Activated naive CD4-positive, alpha-beta T cell treated with anti-CD3 and anti-CD28 coated beads, Interleukin-2, amount 50 U/mL, for 24 hours (primary cell): ENCODE measurements at regions not wholly inside any gene's neighbourhood (a gene's known extent, or its start where the extent isn't known, plus 50 kb on each side); places are given as distances from the start of the nearest gene placed in this dataset.
"Not testable (repeated sequence)": the region's sequence is repeated elsewhere in the genome, so short reads cannot be mapped to it uniquely, and the experiment has no call there.

Experiments used
- H3K27ac Mint-ChIP-seq: one replicate; pipeline ENCODE4 v1.8.0; 2021; ENCODE audit warnings: mild to moderate bottlenecking, mixed read lengths
- H3K27me3 Mint-ChIP-seq: one replicate; pipeline ENCODE4 v1.8.0; 2021; ENCODE audit warnings: mixed read lengths
- H3K36me3 Mint-ChIP-seq: one replicate; pipeline ENCODE4 v1.8.0; 2021; ENCODE audit warnings: mixed read lengths
- H3K4me1 Mint-ChIP-seq: one replicate; pipeline ENCODE4 v1.8.0; 2021; ENCODE audit warnings: mixed read lengths
- H3K4me3 Mint-ChIP-seq: one replicate; pipeline ENCODE4 v1.8.0; 2021; ENCODE audit warnings: mild to moderate bottlenecking, mixed read lengths
- H3K9me3 Mint-ChIP-seq: one replicate; pipeline ENCODE4 v1.8.0; 2021; ENCODE audit warnings: mixed read lengths

DNA sequence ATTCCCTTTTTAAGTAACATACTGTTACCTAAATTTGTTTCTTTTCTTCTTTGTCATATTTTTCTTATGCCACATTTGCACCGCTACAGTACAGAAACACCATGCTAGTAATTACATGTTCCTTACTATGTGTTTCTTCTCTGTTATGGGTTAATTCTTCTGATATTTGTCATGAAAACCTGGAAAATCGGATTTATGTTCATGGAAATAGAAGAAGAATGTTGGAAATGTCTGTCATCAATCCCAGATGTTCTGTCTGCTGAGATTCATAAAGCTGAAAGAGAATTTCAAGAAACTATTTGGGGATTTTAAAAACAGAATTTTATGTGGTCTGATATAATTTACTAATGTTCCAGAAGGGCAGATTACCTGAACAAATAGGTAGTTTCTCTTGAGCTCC, 305.2 kb upstream of the NREP start:
- H3K27ac Mint-ChIP-seq = no peak overlapping the region
- H3K27me3 Mint-ChIP-seq = peaks cover 4% of the 10 kb centered on the region
- H3K9me3 Mint-ChIP-seq = no peaks in the 10 kb centered on the region
- no peaks in the 10 kb centered on the region for H3K36me3 Mint-ChIP-seq
- no peaks in the 10 kb centered on the region for H3K4me1 Mint-ChIP-seq
- H3K4me3 Mint-ChIP-seq = no peak overlapping the region

DNA sequence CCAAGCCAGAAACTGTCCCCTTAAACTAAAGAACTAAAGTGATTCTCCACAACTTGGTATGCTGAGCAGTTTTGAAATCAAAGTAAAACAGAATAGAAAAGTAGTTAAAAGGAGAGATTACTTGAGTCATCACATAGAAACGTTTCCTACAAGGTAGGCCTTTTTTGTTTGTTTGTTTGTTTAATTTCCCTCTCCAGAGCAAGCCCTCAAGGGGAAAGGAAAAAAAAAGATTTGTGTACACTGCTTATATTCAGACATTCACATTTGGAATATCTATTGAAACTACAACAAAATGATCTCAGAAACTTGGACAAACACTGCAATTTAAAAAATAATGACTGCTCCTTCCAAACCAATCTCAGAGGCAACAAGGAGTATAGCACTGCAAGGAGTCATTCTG, 304.7 kb upstream of the NREP start:
- Mint-ChIP-seq H3K9me3 (no peaks in the 10 kb centered on the region), H3K27ac (no peak overlapping the region), H3K4me1 (no peaks in the 10 kb centered on the region), H3K27me3 (peaks cover 3% of the 10 kb centered on the region), H3K36me3 (no peaks in the 10 kb centered on the region), H3K4me3 (no peak overlapping the region)

- H3K4me3 Mint-ChIP-seq = no peak overlapping the region
- H3K4me1 Mint-ChIP-seq = no peaks in the 10 kb centered on the region
- peaks cover 5% of the 10 kb centered on the region for H3K27me3 Mint-ChIP-seq
- H3K36me3 Mint-ChIP-seq = no peaks in the 10 kb centered on the region
- H3K27ac Mint-ChIP-seq = no peak overlapping the region
- H3K9me3 Mint-ChIP-seq = peaks cover 5% of the 10 kb centered on the region
Measured at GRCh38 chr5:112059579-112060135, 302.7 kb upstream of the NREP start.

DNA sequence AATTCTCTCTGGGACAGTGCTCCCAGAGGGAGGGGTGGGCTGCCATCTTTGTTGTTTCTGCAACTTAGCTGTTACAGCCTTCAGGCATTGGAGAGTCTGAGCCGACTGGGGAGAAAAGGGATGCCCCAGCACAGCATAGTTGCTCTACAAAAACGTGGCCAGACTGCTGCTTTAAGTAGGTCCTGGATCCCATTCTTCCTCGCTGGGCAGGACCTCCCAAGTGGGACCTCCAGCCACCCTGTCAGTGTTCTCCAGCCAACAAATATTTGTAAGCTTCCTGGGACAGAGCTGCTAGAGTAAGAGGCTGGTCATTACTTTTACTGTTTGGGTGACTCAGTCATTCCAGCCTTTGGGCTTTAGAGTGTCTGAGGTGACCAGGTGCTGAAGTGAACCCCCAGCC, 292.7 kb upstream of the NREP start:
- no peaks in the 10 kb centered on the region for H3K4me1 Mint-ChIP-seq
- no peak overlapping the region for H3K4me3 Mint-ChIP-seq
- H3K36me3 Mint-ChIP-seq = no peaks in the 10 kb centered on the region
- peaks cover 7% of the 10 kb centered on the region for H3K9me3 Mint-ChIP-seq
- peaks cover 6% of the 10 kb centered on the region for H3K27me3 Mint-ChIP-seq
- no peak overlapping the region for H3K27ac Mint-ChIP-seq

DNA sequence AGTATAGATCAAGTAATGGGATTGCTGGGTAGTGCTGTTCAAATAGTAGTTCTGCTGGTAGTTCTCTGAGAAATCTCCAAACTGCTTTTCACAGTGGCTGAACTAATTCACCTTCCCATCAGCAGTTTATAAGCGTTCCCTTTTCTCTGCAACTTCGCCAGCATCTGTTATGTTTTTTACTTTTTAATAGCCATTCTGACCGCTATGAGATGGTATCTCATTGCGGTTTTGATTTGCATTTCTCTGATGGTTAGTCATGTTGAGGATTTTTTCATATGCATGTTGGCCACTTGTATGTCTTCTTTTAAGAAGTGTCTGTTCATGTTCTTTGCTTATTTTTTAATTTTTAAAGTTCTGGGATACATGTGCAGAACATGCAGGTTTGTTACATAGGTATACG, 279.2 kb upstream of the NREP start:
- peaks cover 3% of the 10 kb centered on the region for H3K36me3 Mint-ChIP-seq
- H3K9me3 Mint-ChIP-seq = no peaks in the 10 kb centered on the region
- no peak overlapping the region for H3K27ac Mint-ChIP-seq
- peaks cover 2% of the 10 kb centered on the region for H3K27me3 Mint-ChIP-seq
- H3K4me1 Mint-ChIP-seq = no peaks in the 10 kb centered on the region
- H3K4me3 Mint-ChIP-seq = no peak overlapping the region

DNA sequence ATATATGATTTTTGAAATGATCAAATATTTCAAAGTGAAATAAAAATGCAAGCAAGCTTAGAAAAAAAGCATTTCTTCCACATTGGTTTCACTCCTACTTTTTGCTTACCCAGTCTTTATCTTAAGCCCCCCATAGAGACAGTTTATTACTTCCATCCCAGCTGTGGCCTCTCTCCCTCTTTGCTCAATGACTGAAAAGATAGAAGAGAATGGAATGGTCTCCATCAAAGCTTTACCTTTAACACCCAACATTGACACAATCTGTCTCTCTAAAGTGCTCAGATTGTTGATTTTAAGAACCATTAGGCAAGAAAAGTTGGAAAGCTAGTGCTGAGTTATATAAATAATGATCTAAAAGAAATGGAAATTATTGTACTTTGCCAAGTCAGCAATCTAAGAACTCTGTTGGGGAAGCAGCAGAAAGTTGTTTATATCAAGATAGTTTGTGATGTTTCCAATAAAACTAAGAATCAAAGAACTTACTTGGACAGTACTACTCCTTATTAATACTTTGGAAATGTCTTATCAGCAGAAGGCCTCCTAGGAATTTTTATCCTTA, 277.5 kb upstream of the NREP start:
- peaks cover 2% of the 10 kb centered on the region for H3K27me3 Mint-ChIP-seq
- H3K4me3 Mint-ChIP-seq = no peak overlapping the region
- no peaks in the 10 kb centered on the region for H3K4me1 Mint-ChIP-seq
- no peaks in the 10 kb centered on the region for H3K9me3 Mint-ChIP-seq
- H3K36me3 Mint-ChIP-seq = peaks cover 3% of the 10 kb centered on the region
- no peak overlapping the region for H3K27ac Mint-ChIP-seq

DNA sequence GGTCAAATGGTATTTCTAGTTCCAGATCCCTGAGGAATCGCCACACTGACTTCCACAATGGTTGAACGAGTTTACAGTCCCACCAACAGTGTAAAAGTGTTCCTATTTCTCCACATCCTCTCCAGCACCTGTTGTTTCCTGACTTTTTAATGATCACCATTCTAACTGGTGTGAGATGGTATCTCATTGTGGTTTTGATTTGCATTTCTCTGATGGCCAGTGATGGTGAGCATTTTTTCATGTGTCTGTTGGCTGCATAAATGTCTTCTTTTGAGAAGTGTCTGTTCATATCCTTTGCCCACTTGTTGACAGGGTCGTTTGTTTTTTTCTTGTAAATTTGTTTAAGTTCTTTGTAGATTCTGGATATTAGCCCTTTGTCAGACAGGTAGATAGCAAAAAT, 269.9 kb upstream of the NREP start:
- H3K27me3 Mint-ChIP-seq, H3K36me3 Mint-ChIP-seq, H3K4me3 Mint-ChIP-seq, H3K4me1 Mint-ChIP-seq, H3K9me3 Mint-ChIP-seq, H3K27ac Mint-ChIP-seq: not testable (repeated sequence)

DNA sequence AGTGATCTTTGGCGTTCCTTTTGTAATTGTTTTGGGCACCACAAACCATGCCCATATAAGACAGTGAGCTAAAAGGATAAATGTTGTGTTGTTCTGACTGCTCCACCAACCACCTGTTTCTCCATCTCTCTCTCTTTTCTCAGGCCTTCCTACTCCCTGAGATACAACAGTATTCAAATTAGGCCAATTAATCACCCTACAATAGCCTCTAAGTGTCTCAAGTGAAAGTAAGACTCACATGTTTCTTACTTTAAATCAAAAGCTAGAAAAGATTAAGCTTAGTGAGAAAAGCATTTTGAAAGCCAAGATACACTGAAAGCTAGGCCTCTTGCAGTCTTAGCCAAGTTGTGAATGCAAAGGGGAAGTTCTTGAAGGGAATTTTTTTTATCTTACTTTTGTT, 268.8 kb upstream of the NREP start:
- Mint-ChIP-seq H3K4me1 (no peaks in the 10 kb centered on the region), H3K4me3 (no peak overlapping the region), H3K36me3 (no peaks in the 10 kb centered on the region), H3K9me3 (no peaks in the 10 kb centered on the region), H3K27me3 (no peaks in the 10 kb centered on the region), H3K27ac (no peak overlapping the region)

- no peak overlapping the region for H3K27ac Mint-ChIP-seq
- H3K27me3 Mint-ChIP-seq = no peaks in the 10 kb centered on the region
- no peaks in the 10 kb centered on the region for H3K4me1 Mint-ChIP-seq
Measured at GRCh38 chr5:112024769-112025168, 267.8 kb upstream of the NREP start.

GRCh38 chr5:112024221-112024620, 267.2 kb upstream of the NREP start:
- Mint-ChIP-seq H3K27ac (no peak overlapping the region), H3K36me3 (no peaks in the 10 kb centered on the region), H3K4me3 (no peak overlapping the region), H3K27me3 (no peaks in the 10 kb centered on the region), H3K4me1 (no peaks in the 10 kb centered on the region), H3K9me3 (no peaks in the 10 kb centered on the region)

More at GRCh38 chr5:112024769-112025168, 267.8 kb upstream of the NREP start:
- Mint-ChIP-seq H3K36me3 (no peaks in the 10 kb centered on the region), H3K4me3 (no peak overlapping the region), H3K9me3 (no peaks in the 10 kb centered on the region)

- H3K9me3 Mint-ChIP-seq = no peaks in the 10 kb centered on the region
- H3K4me3 Mint-ChIP-seq = no peak overlapping the region
Measured at GRCh38 chr5:112023766-112024165, 266.8 kb upstream of the NREP start.

GRCh38 chr5:112018846-112019245, 261.9 kb upstream of the NREP start:
- no peaks in the 10 kb centered on the region for H3K36me3 Mint-ChIP-seq
- no peaks in the 10 kb centered on the region for H3K27me3 Mint-ChIP-seq
- no peak overlapping the region for H3K27ac Mint-ChIP-seq
- H3K9me3 Mint-ChIP-seq = no peaks in the 10 kb centered on the region
- no peak overlapping the region for H3K4me3 Mint-ChIP-seq
- H3K4me1 Mint-ChIP-seq = no peaks in the 10 kb centered on the region

More at GRCh38 chr5:112023766-112024165, 266.8 kb upstream of the NREP start:
- Mint-ChIP-seq H3K27me3 (no peaks in the 10 kb centered on the region), H3K27ac (no peak overlapping the region), H3K4me1 (no peaks in the 10 kb centered on the region), H3K36me3 (no peaks in the 10 kb centered on the region)

DNA sequence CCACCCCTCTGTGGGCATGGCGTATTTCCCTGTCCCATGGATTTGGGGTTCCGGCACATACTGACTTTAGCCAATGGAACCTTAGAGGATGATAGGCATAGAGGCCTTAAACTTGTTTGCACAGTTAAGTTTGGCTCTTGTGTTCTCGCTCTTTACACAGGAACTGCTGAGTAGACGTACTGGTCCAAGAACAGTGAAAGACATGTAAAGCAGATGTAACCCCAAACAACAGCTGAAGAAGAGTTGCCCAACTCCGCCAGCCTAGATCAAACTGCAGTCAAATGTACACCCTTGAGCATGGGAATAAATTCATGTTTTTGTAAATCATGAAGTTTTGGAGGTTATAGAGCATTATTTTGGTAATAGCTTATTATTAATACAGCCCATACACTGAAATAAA, 260.0 kb upstream of the NREP start:
- no peaks in the 10 kb centered on the region for H3K9me3 Mint-ChIP-seq
- H3K27ac Mint-ChIP-seq = no peak overlapping the region
- H3K4me1 Mint-ChIP-seq = no peaks in the 10 kb centered on the region
- no peaks in the 10 kb centered on the region for H3K36me3 Mint-ChIP-seq
- H3K27me3 Mint-ChIP-seq = no peaks in the 10 kb centered on the region
- no peak overlapping the region for H3K4me3 Mint-ChIP-seq

DNA sequence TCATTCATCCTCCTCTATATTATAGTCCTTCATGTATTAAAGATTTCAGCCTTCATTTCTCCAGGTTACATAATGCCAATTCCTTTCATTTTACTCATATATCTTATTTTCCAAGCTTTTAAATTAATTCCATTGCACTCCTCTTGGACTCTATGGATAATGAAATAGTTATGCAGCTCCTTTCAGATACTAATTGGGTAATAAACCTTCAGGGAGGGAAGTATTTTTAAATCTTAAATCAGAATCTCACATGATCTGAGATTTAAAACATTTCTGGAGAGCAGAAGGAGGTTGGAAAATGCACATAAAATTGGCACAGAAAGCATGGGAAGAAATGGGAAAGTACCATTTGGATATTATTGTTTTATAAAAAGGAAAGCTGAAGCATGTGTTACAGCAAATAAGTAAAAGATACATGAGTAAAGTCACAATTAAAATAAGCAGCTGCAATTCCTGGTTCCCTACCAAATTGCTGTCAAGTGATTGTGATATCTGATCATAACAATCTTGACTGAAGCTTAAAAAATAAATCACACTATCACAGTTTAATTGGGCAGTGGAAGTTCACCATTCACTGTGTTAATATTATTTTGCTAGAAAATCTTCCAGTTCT, 257.9 kb upstream of the NREP start:
- no peak overlapping the region for H3K4me3 Mint-ChIP-seq
- no peak overlapping the region for H3K27ac Mint-ChIP-seq
- H3K4me1 Mint-ChIP-seq = no peaks in the 10 kb centered on the region
- no peaks in the 10 kb centered on the region for H3K27me3 Mint-ChIP-seq
- no peaks in the 10 kb centered on the region for H3K36me3 Mint-ChIP-seq
- H3K9me3 Mint-ChIP-seq = no peaks in the 10 kb centered on the region

DNA sequence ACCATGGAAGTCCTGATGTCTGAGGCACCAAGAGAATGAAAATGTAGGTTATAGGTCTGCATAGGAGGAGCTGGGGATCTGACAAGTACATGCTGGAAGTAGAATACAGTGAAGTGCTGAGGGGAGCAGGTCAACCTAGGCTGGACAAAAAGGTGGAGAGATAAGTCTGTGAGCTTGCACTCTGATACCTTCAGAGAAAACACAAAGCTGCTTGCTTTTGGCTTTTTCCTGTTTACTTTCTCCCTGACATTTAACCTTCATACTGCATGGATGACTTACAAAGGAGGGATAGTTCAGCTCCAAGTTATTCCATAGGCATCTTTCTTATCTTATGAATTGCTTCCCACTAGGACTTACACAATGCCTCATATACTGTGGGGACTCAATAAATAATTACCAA, 256.7 kb upstream of the NREP start:
- H3K27me3 Mint-ChIP-seq = peaks cover 1% of the 10 kb centered on the region
- H3K27ac Mint-ChIP-seq = no peak overlapping the region
- no peak overlapping the region for H3K4me3 Mint-ChIP-seq
- no peaks in the 10 kb centered on the region for H3K36me3 Mint-ChIP-seq
- no peaks in the 10 kb centered on the region for H3K4me1 Mint-ChIP-seq
- no peaks in the 10 kb centered on the region for H3K9me3 Mint-ChIP-seq

DNA sequence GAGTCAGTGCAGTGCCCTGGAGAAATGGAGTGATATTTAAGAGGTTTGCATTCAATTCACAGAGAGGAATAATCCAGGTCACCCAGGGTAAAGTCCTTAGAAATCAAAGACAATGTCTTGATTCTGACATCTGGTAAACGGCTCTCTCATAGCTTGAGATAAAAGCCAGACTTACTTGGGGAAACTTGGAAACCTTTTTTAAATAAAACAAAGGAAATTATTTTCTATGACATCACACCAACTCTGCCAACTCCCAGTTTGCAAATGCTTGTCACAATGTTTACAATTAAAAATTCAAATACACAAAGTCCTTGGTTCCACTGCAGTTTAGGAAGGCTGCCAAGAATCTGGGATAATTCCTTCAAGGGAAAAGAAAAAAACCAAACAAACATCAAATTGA, 255.1 kb upstream of the NREP start:
- H3K27me3 Mint-ChIP-seq = peaks cover 1% of the 10 kb centered on the region
- H3K4me1 Mint-ChIP-seq = no peaks in the 10 kb centered on the region
- H3K9me3 Mint-ChIP-seq = no peaks in the 10 kb centered on the region
- no peak overlapping the region for H3K27ac Mint-ChIP-seq
- no peak overlapping the region for H3K4me3 Mint-ChIP-seq
- H3K36me3 Mint-ChIP-seq = no peaks in the 10 kb centered on the region

GRCh38 chr5:112010475-112010874, 253.5 kb upstream of the NREP start:
- Mint-ChIP-seq H3K27me3 (peaks cover 1% of the 10 kb centered on the region), H3K9me3 (no peaks in the 10 kb centered on the region), H3K4me1 (no peaks in the 10 kb centered on the region), H3K4me3 (no peak overlapping the region), H3K36me3 (no peaks in the 10 kb centered on the region), H3K27ac (no peak overlapping the region)
